A204.1 (cell line): ENCODE measurements at regions not wholly inside any gene's neighbourhood (a gene's known extent, or its start where the extent isn't known, plus 50 kb on each side); places are given as distances from the start of the nearest gene placed in this dataset.
"Not testable (repeated sequence)": the region's sequence is repeated elsewhere in the genome, so short reads cannot be mapped to it uniquely, and the experiment has no call there.

ENCODE experiments used
- FAIRE-seq: peaks from 2 replicates; lab custom pipeline; 2012; peaks lifted over from hg19 to GRCh38; lab: Jason Lieb, UNC

- no peak for FAIRE-seq
Measured at GRCh38 chr3:20905210-20905805, 719.3 kb upstream of the SGO1 start.

GRCh38 chr3:20904671-20905070, 718.7 kb upstream of the SGO1 start:
- FAIRE-seq, result no peak

DNA sequence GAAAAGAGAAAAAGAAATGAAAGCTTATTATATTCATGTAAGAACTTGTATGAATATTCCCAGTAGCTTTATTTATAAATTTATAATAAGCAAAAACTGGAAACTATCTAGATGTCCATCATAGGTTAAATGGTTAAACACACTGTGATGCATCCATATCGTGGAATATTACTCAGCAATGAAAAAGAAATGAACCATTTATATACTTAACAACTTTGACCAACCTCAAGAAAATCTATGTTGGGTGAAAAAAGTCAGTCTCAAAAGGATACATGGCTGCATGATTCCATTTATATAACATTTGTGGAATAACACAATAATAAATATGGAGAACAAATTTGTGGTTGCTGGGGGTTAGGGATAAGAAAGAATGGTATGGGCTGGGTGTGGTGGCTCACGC, 713.0 kb upstream of the SGO1 start:
- no peak for FAIRE-seq

DNA sequence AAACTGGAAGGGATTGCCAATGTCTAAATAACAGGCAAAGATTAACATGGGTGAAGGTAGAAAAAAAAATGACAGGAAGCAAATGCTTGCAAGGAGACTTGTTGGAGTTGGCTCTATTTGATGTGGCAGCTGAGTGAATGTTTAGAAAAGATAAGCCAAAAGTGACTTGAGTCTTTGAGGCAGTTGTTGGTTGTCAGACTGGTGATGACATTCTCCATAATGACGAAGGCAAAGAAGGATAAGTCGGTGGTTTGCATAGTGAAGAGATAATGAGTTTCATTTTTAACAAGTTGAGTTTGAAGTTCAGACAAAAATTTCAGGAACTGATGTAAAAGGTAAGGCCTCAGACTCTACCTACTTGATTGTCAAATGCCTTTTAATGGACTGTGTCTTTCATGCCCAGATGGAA, 704.1 kb upstream of the SGO1 start:
- no peak for FAIRE-seq

- FAIRE-seq, result no peak
Measured at GRCh38 chr3:20878691-20879090, 692.7 kb upstream of the SGO1 start.

DNA sequence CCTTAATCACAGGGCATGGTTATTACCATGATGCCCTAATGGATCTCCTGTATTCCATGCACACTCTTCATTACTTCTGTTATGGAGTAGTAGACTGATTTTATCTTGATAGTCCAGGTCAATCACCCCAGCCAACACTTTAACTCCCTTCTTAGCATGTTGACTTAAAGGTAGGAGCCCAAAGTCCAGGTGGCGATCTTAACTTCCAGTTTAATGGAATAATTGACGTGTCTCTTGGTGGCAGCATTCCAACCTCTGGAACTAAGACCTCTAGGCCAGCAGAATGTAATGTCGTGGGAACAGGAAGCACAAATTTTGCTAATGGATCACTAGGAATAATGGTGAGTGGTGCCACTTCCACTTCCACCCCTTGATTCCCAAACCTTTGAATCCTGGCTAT, 687.2 kb upstream of the SGO1 start:
- FAIRE-seq, result no peak

- FAIRE-seq, result no peak
Measured at GRCh38 chr3:20870106-20870899, 684.3 kb upstream of the SGO1 start.

- no peak for FAIRE-seq
Measured at GRCh38 chr3:20865803-20866202, 679.8 kb upstream of the SGO1 start.

- no peak for FAIRE-seq
Measured at GRCh38 chr3:20861454-20861853, 675.4 kb upstream of the SGO1 start.

DNA sequence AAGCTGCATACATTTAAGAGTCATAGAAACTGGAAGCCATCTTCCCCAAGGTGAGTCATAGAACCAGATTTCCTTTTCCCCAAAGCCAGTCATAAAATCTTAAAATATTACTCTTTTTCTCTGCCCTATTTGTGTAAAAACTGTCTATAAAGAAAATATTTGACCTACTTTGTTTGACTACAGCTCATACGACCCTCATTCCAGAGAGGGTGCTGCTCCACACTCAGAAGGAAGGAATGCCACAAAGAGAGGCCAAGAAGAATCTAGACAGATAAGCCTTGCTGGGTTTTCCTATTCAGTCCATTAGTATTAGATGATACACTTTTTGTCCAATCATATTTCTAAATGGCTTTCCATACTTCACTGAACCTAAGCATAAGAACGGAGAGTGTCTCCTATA, 671.6 kb upstream of the SGO1 start:
- FAIRE-seq, result no peak

- FAIRE-seq, result no peak
Measured at GRCh38 chr3:20853890-20854289, 667.9 kb upstream of the SGO1 start.

- no peak for FAIRE-seq
Measured at GRCh38 chr3:20852712-20853111, 666.7 kb upstream of the SGO1 start.

DNA sequence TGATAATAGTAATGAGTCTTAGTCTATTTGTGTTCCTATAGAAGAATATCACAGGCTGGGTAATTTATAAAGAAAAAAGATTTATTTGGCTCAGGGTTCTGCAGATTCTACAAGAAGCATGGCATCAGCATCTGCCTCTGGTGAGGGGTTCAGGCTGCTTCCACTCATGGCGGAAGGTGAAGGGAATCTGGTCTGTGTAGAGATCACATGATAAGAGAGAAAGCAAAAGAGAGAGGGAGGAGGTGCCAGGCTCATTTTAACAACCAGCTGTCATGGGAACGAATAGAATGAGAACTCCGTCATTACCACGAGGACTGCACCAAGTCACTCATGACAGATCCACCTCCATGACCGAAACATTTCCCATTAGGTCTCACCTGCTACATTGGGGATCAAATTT, 664.0 kb upstream of the SGO1 start:
- no peak for FAIRE-seq

- FAIRE-seq, result no peak
Measured at GRCh38 chr3:20846832-20847231, 660.8 kb upstream of the SGO1 start.

GRCh38 chr3:20846066-20846465, 660.1 kb upstream of the SGO1 start:
- no peak for FAIRE-seq

- no peak for FAIRE-seq
Measured at GRCh38 chr3:20844851-20845250, 658.8 kb upstream of the SGO1 start.

- no peak for FAIRE-seq
Measured at GRCh38 chr3:20842594-20843436, 656.8 kb upstream of the SGO1 start.

DNA sequence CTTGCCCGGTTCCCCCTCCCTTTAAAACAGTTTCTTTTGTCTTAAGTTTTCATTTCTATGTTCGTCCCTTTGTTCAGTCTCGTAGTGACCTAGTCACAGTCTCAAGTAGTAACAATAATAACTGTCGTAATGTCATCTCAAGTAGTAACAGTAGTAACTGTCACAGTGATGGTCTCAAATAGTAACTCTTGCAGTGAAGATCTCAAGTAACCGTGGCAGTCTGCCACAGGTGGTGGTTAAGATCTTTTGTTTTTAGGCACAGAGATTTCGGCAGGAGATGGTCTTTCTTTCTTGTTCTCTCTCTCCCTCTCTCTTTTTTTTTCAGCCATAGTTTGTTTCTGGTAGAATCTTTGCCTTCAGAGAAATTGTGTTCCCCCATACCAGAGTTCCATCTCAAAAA, 656.0 kb upstream of the SGO1 start:
- no peak for FAIRE-seq

DNA sequence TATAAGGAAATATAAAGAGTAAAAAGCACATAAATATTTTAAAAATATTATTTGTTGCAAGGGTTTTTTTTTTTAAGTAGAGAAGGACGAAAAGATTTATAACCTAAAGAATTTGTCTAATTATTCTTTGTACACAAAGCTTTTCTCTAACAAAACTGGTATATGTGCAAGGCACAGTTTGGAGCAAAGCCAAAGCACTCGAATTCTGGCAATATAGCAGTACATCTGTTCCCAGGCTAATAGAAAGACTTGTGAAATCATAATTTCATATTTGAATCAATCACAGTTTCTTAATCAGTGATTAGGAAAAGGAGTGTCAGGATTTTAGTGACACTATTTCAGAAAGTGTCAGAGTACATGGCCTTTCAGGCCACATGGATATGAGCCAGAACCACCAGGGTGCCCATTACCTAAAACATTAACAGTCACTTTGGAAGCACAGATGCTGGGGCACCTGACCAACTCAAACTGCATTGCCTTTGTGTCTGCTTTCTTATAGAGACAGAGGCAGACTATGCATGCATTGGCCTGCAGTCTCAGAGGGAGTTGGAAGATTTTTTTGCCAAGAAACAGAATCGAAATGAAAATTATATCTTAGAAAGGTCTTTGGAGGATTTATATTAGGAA, 651.8 kb upstream of the SGO1 start:
- FAIRE-seq, result no peak

GRCh38 chr3:20836801-20837200, 650.8 kb upstream of the SGO1 start:
- no peak for FAIRE-seq

DNA sequence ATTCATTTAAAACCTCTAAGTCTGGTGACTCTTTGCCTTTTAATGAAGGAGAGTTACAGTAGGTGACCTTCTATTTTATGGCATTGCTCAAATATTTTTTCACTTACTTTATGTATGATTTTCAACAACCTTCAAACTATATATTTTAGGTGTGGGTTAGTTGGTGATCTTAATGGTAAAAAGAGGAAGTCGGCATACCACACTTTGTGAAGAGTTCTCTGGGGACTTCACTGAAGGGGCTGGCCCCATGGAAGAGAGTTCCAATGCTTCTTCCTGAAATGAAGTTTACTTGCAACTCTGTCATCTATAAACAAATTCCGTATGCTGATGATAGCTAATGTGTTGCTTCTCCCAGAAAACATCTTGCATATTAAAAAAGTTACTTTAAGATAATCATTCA, 647.0 kb upstream of the SGO1 start:
- no peak for FAIRE-seq

DNA sequence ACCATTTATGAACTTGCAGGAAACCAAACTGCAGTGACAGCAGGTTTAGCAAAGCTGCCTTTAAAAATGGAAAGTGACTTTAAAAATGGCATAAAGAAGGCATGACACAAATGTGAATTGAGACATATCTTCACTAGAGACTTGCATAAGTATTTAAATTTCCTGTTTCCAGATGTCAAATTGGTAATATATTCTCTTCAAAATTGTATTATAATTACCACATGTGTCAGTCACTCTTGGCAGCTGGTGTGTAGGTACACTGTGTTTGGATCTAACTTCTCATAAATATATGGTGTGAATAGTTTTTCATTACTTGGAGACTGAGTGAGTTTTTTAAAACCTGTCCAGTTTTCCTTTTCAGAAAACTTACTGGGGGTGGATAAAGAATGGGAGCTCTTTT, 636.2 kb upstream of the SGO1 start:
- no peak for FAIRE-seq

DNA sequence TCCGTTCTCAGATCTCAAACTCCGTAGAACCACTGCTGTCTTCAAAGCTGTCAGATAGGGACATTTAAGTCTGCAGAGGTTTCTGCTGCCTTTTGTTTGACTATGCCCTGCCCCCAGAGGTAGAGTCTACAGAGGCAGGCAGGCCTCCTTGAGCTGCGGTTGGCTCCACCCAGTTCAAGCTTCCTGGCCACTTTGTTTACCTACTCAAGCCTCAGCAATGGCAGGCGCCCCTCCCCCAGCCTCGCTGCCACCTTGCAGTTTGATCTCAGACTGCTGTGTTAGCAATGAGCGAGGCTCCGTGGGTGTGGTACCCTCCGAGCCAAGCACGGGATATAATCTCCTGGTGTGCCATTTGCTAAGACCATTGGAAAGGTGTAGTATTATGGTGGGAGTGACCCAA, 634.9 kb upstream of the SGO1 start:
- FAIRE-seq, result not testable (repeated sequence)
